ENCODE measurements at regions not wholly inside any gene's neighbourhood (a gene's known extent, or its start where the extent isn't known, plus 50 kb on each side); places are given as distances from the start of the nearest gene placed in this dataset.

GRCh38 chr6:164211254-164211653, 796.7 kb downstream of the QKI start:
- no peak for TF ChIP-seq CTCF (IDR thresholded peaks at IDR 0.05 in 4 of 5, conservative IDR thresholded peaks at IDR 0.05 in 1 of 5)
- no peak for TF ChIP-seq POLR2A (IDR thresholded peaks at IDR 0.05)

Measured in gastrocnemius medialis (tissue), 4 donors.